CD4-positive, alpha-beta T cell (primary cell): ENCODE measurements at regions not wholly inside any gene's neighbourhood (a gene's known extent, or its start where the extent isn't known, plus 50 kb on each side); places are given as distances from the start of the nearest gene placed in this dataset.

Experiments used
- ATAC-seq: fragments of 200-7000 bp; cut with Tn5 transposase; one replicate; pipeline ENCODE4 v1.10.0; 2022; ENCODE audit warnings: mild to moderate bottlenecking; ENCODE audit not compliant: poor library complexity
- CTCF ChIA-PET: fragments of 350-600 bp; sonication (Branson Sonifier 250); formaldehyde crosslinking; loops from one replicate; lab custom pipeline; 2021; ENCODE audit warnings: antibody characterized with exemption, inconsistent platforms; lab: Charles Lee
- POLR2A ChIA-PET: fragments of 350-600 bp; sonication (Branson Sonifier 250); formaldehyde crosslinking; loops from one replicate; lab custom pipeline; 2021; ENCODE audit warnings: antibody characterized with exemption, inconsistent platforms; lab: Charles Lee
- DNase-seq, 14 experiments: peaks; one replicate each; pipeline ENCODE4 v3.0.0-alpha.2; 2013 to 2020; ENCODE audit warnings: mixed read lengths in 2 of 14
- H3K27ac ChIP-seq, 2 donors: one replicate each; pipeline versions ENCODE4 v1.5.1 to v1.7.0; 2013; ENCODE audit warnings: low read length in 2 of 2, low read depth in 1 of 2, mild to moderate bottlenecking in 1 of 2
- H3K27me3 ChIP-seq, 2 experiments: 1 replicate in 1 of 2; 2 replicates in 1 of 2; pipeline versions ENCODE4 v1.6.1 to v1.7.0; 2013; ENCODE audit warnings: low read length in 2 of 2, control low read depth in 1 of 2, mild to moderate bottlenecking in 1 of 2, moderate library complexity in 1 of 2; ENCODE audit not compliant: insufficient read depth in 2 of 2, control insufficient read depth in 1 of 2
- H3K36me3 ChIP-seq: one replicate; pipeline ENCODE4 v1.6.1; 2013; ENCODE audit warnings: low read length, control low read depth; ENCODE audit not compliant: insufficient read depth
- H3K4me1 ChIP-seq: one replicate; pipeline ENCODE4 v1.6.1; 2013; ENCODE audit warnings: low read length, control low read depth; ENCODE audit not compliant: insufficient read depth
- H3K4me3 ChIP-seq: one replicate; pipeline ENCODE4 v1.5.1; 2013; ENCODE audit warnings: mild to moderate bottlenecking, low read length, moderate library complexity
- H3K9me3 ChIP-seq, 2 experiments: 1 replicate in 1 of 2; 2 replicates in 1 of 2; pipeline versions ENCODE4 v1.6.1 to v1.7.0; 2013; ENCODE audit warnings: low read length in 2 of 2, mild to moderate bottlenecking in 2 of 2, control low read depth in 1 of 2, moderate library complexity in 1 of 2; ENCODE audit not compliant: control insufficient read depth in 1 of 2, insufficient read depth in 1 of 2
- H3K27ac Mint-ChIP-seq: one replicate; pipeline ENCODE4 v1.8.0; 2020; ENCODE audit warnings: mixed read lengths
- H3K27me3 Mint-ChIP-seq: one replicate; pipeline ENCODE4 v1.8.0; 2021; ENCODE audit warnings: mixed read lengths
- H3K36me3 Mint-ChIP-seq: one replicate; pipeline ENCODE4 v1.8.0; 2021; ENCODE audit warnings: low read depth, mixed read lengths
- H3K4me1 Mint-ChIP-seq: one replicate; pipeline ENCODE4 v1.8.0; 2021; ENCODE audit warnings: low read depth, mixed read lengths
- H3K4me3 Mint-ChIP-seq: one replicate; pipeline ENCODE4 v1.8.0; 2020; ENCODE audit warnings: mild to moderate bottlenecking, mixed read lengths
- H3K9me3 Mint-ChIP-seq: one replicate; pipeline ENCODE4 v1.8.0; 2020; ENCODE audit warnings: mixed read lengths
- CTCF ChIP-seq: fragments of 200-600 bp; IDR thresholded peaks from one replicate; pipeline ENCODE4 v1.8.0; 2022; ENCODE audit warnings: antibody characterized with exemption, mild to moderate bottlenecking
- intact Hi-C, 2 experiments: fragments of 100-400 bp; cut with DNase I in 1 of 2; cut with micrococcal nuclease in 1 of 2; formaldehyde crosslinking; loops; one replicate each; pipeline versions ENCODE4 v1.15.1 to v1.9.0; 2023 to 2025; cut with DNase I, micrococcal nuclease

- Histone ChIP-seq H3K27ac (no peak overlapping the region), H3K9me3 (no peaks in the 10 kb centered on the region), H3K4me3 (no peak overlapping the region), H3K4me1 (no peaks in the 10 kb centered on the region), H3K36me3 (no peaks in the 10 kb centered on the region), H3K27me3 (no peaks in the 10 kb centered on the region)
- H3K9me3 Mint-ChIP-seq: peaks cover 5% of the 10 kb centered on the region
- intact Hi-C loops: no loop called here
- H3K4me3 Mint-ChIP-seq: no peak overlapping the region
- DNase-seq (no peak), ATAC-seq (no peak)
- CTCF ChIA-PET: no interaction called here
- no peak overlapping the region for H3K27ac Mint-ChIP-seq
- H3K27me3 Mint-ChIP-seq: no peaks in the 10 kb centered on the region
- no peaks in the 10 kb centered on the region for H3K4me1 Mint-ChIP-seq
- POLR2A ChIA-PET: no interaction called here
- no peak for TF ChIP-seq CTCF
- no peaks in the 10 kb centered on the region for H3K36me3 Mint-ChIP-seq
These were observed 458.9 kb downstream of the SLITRK1 start for GRCh38 chr13:83423381-83423780.

- POLR2A ChIA-PET: no interaction called here
- DNase-seq (no peak), ATAC-seq (no peak)
- Histone ChIP-seq H3K4me1 (no peaks in the 10 kb centered on the region), H3K9me3 (peaks cover 0 to 5% of the 10 kb centered on the region in 2 experiments), H3K4me3 (no peak overlapping the region), H3K27ac (no peak overlapping the region), H3K36me3 (no peaks in the 10 kb centered on the region), H3K27me3 (no peaks in the 10 kb centered on the region)
- TF ChIP-seq CTCF: no peak
- no peaks in the 10 kb centered on the region for H3K27me3 Mint-ChIP-seq
- H3K4me1 Mint-ChIP-seq: no peaks in the 10 kb centered on the region
- CTCF ChIA-PET: no interaction called here
- intact Hi-C loops: no loop called here
- no peaks in the 10 kb centered on the region for H3K36me3 Mint-ChIP-seq
- no peak overlapping the region for H3K4me3 Mint-ChIP-seq
- peaks cover 4% of the 10 kb centered on the region for H3K9me3 Mint-ChIP-seq
- H3K27ac Mint-ChIP-seq: no peak overlapping the region
These were observed 467.9 kb downstream of the SLITRK1 start for GRCh38 chr13:83414393-83414792.

GRCh38 chr13:83386609-83387008, 495.7 kb downstream of the SLITRK1 start:
- DNase-seq: no peak
- no peak for TF ChIP-seq CTCF

More at GRCh38 chr13:83386609-83387008, 495.7 kb downstream of the SLITRK1 start:
- Histone ChIP-seq H3K36me3 (no peaks in the 10 kb centered on the region), H3K27me3 (no peaks in the 10 kb centered on the region), H3K9me3 (peaks cover 0 to 3% of the 10 kb centered on the region in 2 experiments), H3K4me1 (no peaks in the 10 kb centered on the region), H3K27ac (no peak overlapping the region), H3K4me3 (no peak overlapping the region)
- CTCF ChIA-PET: no interaction called here
- H3K27me3 Mint-ChIP-seq: no peaks in the 10 kb centered on the region
- intact Hi-C loops: no loop called here
- no peak overlapping the region for H3K4me3 Mint-ChIP-seq
- no peaks in the 10 kb centered on the region for H3K9me3 Mint-ChIP-seq
- H3K27ac Mint-ChIP-seq: no peak overlapping the region
- no peaks in the 10 kb centered on the region for H3K36me3 Mint-ChIP-seq
- no peak for ATAC-seq
- no peaks in the 10 kb centered on the region for H3K4me1 Mint-ChIP-seq
- POLR2A ChIA-PET: no interaction called here
